ENCODE measurements at regions not wholly inside any gene's neighbourhood (a gene's known extent, or its start where the extent isn't known, plus 50 kb on each side); places are given as distances from the start of the nearest gene placed in this dataset.

- Histone ChIP-seq H3K27ac (no peak overlapping the region), H3K4me3 (no peak overlapping the region), H3K4me1 (no peaks in the 10 kb centered on the region), H3K36me3 (no peaks in the 10 kb centered on the region), H3K27me3 (no peaks in the 10 kb centered on the region), H3K9me3 (no peaks in the 10 kb centered on the region)
- intact Hi-C loops (cut with DNase I; ENCODE audit: low total_unique reads) (no loop called here), in situ Hi-C loops (cut with MboI; ENCODE audit: low sequenced_read_pairs in 4 of 4) (no loop called here)
- ATAC-seq (no peak), DNase-seq (no peak)
- TF ChIP-seq CTCF (IDR thresholded peaks at IDR 0.05 in 4 of 5, conservative IDR thresholded peaks at IDR 0.05 in 1 of 5) (no peak), POLR2A (IDR thresholded peaks at IDR 0.05) (no peak)
Measured at GRCh38 chr7:104264285-104264684, 56.5 kb upstream of the ORC5 start.

GRCh38 chr7:104267701-104268368 is 60.0 kb upstream of the ORC5 start:
- Histone ChIP-seq H3K36me3 (no peaks in the 10 kb centered on the region), H3K9me3 (no peaks in the 10 kb centered on the region), H3K27ac (no peak overlapping the region), H3K4me1 (no peaks in the 10 kb centered on the region), H3K4me3 (no peak overlapping the region), H3K27me3 (no peaks in the 10 kb centered on the region)
- intact Hi-C loops (cut with DNase I; ENCODE audit: low total_unique reads) (no loop called here), in situ Hi-C loops (cut with MboI; ENCODE audit: low sequenced_read_pairs in 4 of 4) (no loop called here)
- ATAC-seq, result no peak
- TF ChIP-seq POLR2A (IDR thresholded peaks at IDR 0.05), result no peak
- peak in 1 of 5 experiments; percentile 34 for TF ChIP-seq CTCF (IDR thresholded peaks at IDR 0.05 in 4 of 5, conservative IDR thresholded peaks at IDR 0.05 in 1 of 5)
- DNase-seq, result no peak

- DNase-seq (no peak), ATAC-seq (no peak)
- Histone ChIP-seq H3K9me3 (no peaks in the 10 kb centered on the region), H3K36me3 (no peaks in the 10 kb centered on the region), H3K4me1 (no peaks in the 10 kb centered on the region), H3K4me3 (no peak overlapping the region), H3K27me3 (no peaks in the 10 kb centered on the region), H3K27ac (no peak overlapping the region)
- intact Hi-C loops (cut with DNase I; ENCODE audit: low total_unique reads) (no loop called here), in situ Hi-C loops (cut with MboI; ENCODE audit: low sequenced_read_pairs in 4 of 4) (no loop called here)
- TF ChIP-seq CTCF (IDR thresholded peaks at IDR 0.05 in 4 of 5, conservative IDR thresholded peaks at IDR 0.05 in 1 of 5) (no peak), POLR2A (IDR thresholded peaks at IDR 0.05) (no peak)
Measured at GRCh38 chr7:104271948-104272347, 56.5 kb upstream of the LHFPL3 start.

GRCh38 chr7:104272767-104273384 is 55.5 kb upstream of the LHFPL3 start:
- Histone ChIP-seq H3K27me3 (no peaks in the 10 kb centered on the region), H3K4me1 (no peaks in the 10 kb centered on the region), H3K4me3 (no peak overlapping the region), H3K9me3 (no peaks in the 10 kb centered on the region), H3K36me3 (no peaks in the 10 kb centered on the region), H3K27ac (no peak overlapping the region)
- DNase-seq (no peak), ATAC-seq (no peak)
- TF ChIP-seq CTCF (IDR thresholded peaks at IDR 0.05 in 4 of 5, conservative IDR thresholded peaks at IDR 0.05 in 1 of 5), result no peak
- TF ChIP-seq POLR2A (IDR thresholded peaks at IDR 0.05), result no peak
- in situ Hi-C loops (cut with MboI; ENCODE audit: low sequenced_read_pairs in 4 of 4), result no loop called here
- intact Hi-C loops (cut with DNase I; ENCODE audit: low total_unique reads), result no loop called here
